Neural crest cell (in vitro differentiated cells): ENCODE measurements at regions not wholly inside any gene's neighbourhood (a gene's known extent, or its start where the extent isn't known, plus 50 kb on each side); places are given as distances from the start of the nearest gene placed in this dataset.

ENCODE experiments used
- DNase-seq: peaks from one replicate; pipeline ENCODE4 v3.0.0; 2021; ENCODE audit warnings: low read depth, mixed read lengths, low spot score
- H3K27ac Mint-ChIP-seq: one replicate; pipeline ENCODE4 v1.8.0; 2021; ENCODE audit warnings: mild to moderate bottlenecking, mixed read lengths; ENCODE audit not compliant: unreplicated experiment
- H3K27me3 Mint-ChIP-seq: 2 replicates; pipeline ENCODE4 v1.8.0; 2021; ENCODE audit warnings: low read depth, mild to moderate bottlenecking, mixed read lengths
- H3K36me3 Mint-ChIP-seq: 2 replicates; pipeline ENCODE4 v1.8.0; 2021; ENCODE audit warnings: low read depth, mild to moderate bottlenecking, mixed read lengths
- H3K4me1 Mint-ChIP-seq: 2 replicates; pipeline ENCODE4 v1.8.0; 2021; ENCODE audit warnings: mixed read lengths
- H3K4me3 Mint-ChIP-seq: one replicate; pipeline ENCODE4 v1.8.0; 2021; ENCODE audit warnings: mild to moderate bottlenecking, mixed read lengths
- H3K9me3 Mint-ChIP-seq: 2 replicates; pipeline ENCODE4 v1.8.0; 2021; ENCODE audit warnings: mixed read lengths
- TF ChIP-seq, protein P1 (sequence below): fragments of 200-600 bp; sonication (generic); conservative IDR thresholded peaks from 2 replicates; pipeline ENCODE4 v1.5.0; 2021; ENCODE audit warnings: antibody characterized with exemption, mild to moderate bottlenecking

DNA sequence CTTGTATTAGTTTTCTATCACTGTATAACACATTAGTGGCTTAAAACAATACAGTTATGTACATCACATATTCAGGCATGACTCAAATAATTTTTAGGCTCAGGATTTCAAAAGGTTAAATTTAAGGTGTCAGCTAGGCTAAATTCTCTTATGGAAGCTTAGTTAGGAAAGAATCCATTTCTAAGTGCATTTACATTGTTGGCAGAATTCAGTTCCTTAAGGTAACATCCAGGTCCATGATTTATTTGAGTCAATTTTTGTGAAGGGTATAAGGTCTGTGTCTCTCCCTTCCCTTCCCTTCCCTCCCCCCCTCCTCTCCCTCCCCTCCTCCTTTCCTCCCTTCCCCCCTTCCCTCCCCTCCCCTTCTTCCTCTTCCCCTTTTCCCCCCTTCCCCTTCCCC lies 399.0 kb upstream of the CNTN5 start:
- Mint-ChIP-seq H3K27ac (no peak overlapping the region), H3K36me3 (peaks cover 11% of the 10 kb centered on the region), H3K27me3 (no peaks in the 10 kb centered on the region), H3K4me1 (peaks cover 5% of the 10 kb centered on the region), H3K4me3 (no peak overlapping the region), H3K9me3 (peaks cover 22% of the 10 kb centered on the region)
- TF ChIP-seq, protein P1, sequence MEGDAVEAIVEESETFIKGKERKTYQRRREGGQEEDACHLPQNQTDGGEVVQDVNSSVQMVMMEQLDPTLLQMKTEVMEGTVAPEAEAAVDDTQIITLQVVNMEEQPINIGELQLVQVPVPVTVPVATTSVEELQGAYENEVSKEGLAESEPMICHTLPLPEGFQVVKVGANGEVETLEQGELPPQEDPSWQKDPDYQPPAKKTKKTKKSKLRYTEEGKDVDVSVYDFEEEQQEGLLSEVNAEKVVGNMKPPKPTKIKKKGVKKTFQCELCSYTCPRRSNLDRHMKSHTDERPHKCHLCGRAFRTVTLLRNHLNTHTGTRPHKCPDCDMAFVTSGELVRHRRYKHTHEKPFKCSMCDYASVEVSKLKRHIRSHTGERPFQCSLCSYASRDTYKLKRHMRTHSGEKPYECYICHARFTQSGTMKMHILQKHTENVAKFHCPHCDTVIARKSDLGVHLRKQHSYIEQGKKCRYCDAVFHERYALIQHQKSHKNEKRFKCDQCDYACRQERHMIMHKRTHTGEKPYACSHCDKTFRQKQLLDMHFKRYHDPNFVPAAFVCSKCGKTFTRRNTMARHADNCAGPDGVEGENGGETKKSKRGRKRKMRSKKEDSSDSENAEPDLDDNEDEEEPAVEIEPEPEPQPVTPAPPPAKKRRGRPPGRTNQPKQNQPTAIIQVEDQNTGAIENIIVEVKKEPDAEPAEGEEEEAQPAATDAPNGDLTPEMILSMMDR = no peak
- DNase-seq = no peak

GRCh38 chr11:98625526-98625925 lies 395.2 kb upstream of the CNTN5 start:
- Mint-ChIP-seq H3K4me1 (peaks cover 5% of the 10 kb centered on the region), H3K36me3 (peaks cover 3% of the 10 kb centered on the region), H3K4me3 (no peak overlapping the region), H3K27ac (no peak overlapping the region), H3K9me3 (peaks cover 8% of the 10 kb centered on the region), H3K27me3 (no peaks in the 10 kb centered on the region)
- DNase-seq = no peak
- TF ChIP-seq, protein P1 = no peak

GRCh38 chr11:98630736-98631135 lies 390.0 kb upstream of the CNTN5 start:
- H3K9me3 Mint-ChIP-seq = peaks cover 4% of the 10 kb centered on the region
- H3K4me3 Mint-ChIP-seq = no peak overlapping the region
- H3K36me3 Mint-ChIP-seq = no peaks in the 10 kb centered on the region
- H3K27ac Mint-ChIP-seq = no peak overlapping the region
- DNase-seq = no peak
- TF ChIP-seq, protein P1 = no peak
- no peaks in the 10 kb centered on the region for H3K27me3 Mint-ChIP-seq
- peaks cover 10% of the 10 kb centered on the region for H3K4me1 Mint-ChIP-seq

DNA sequence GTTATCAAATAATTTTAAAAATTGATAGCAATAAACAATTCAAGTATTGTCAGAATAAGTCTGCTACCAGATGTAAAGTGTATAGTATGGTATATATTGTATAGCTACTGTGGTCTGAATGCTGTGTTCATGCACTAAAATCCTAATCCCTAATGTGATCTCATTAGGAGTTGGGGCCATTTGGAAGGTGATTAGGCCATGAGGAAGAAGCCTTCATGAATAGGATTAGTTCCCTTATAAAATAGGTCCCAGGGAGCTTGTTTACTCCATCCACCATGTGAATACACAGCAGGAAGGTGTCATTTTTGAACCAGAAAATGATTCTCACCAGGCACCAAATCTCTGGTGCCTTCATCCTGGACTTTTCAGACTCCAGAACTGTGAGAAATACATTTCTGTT lies 363.0 kb upstream of the CNTN5 start:
- TF ChIP-seq, protein P1 = no peak
- no peak for DNase-seq
- H3K4me3 Mint-ChIP-seq = no peak overlapping the region
- H3K36me3 Mint-ChIP-seq = no peaks in the 10 kb centered on the region
- H3K27me3 Mint-ChIP-seq = no peaks in the 10 kb centered on the region
- H3K9me3 Mint-ChIP-seq = no peaks in the 10 kb centered on the region
- no peaks in the 10 kb centered on the region for H3K4me1 Mint-ChIP-seq
- H3K27ac Mint-ChIP-seq = no peak overlapping the region

- H3K27me3 Mint-ChIP-seq = no peaks in the 10 kb centered on the region
- H3K4me1 Mint-ChIP-seq = no peaks in the 10 kb centered on the region
- no peak overlapping the region for H3K4me3 Mint-ChIP-seq
- TF ChIP-seq, protein P1 = no peak
- H3K36me3 Mint-ChIP-seq = no peaks in the 10 kb centered on the region
- DNase-seq = no peak
- H3K9me3 Mint-ChIP-seq = no peaks in the 10 kb centered on the region
- no peak overlapping the region for H3K27ac Mint-ChIP-seq
Measured at GRCh38 chr11:98659431-98659830, 361.3 kb upstream of the CNTN5 start.

- Mint-ChIP-seq H3K36me3 (no peaks in the 10 kb centered on the region), H3K27ac (no peak overlapping the region), H3K4me3 (no peak overlapping the region), H3K9me3 (peaks cover 3% of the 10 kb centered on the region), H3K27me3 (no peaks in the 10 kb centered on the region), H3K4me1 (peaks cover 4% of the 10 kb centered on the region)
- DNase-seq = no peak
- TF ChIP-seq, protein P1 = no peak
Measured at GRCh38 chr11:98674390-98674789, 346.4 kb upstream of the CNTN5 start.
